Activated CD4-positive, alpha-beta T cell treated with anti-CD3 and anti-CD28 coated beads, Interleukin-2, amount 50 U/mL, for 48 hours (primary cell): ENCODE measurements at regions not wholly inside any gene's neighbourhood (a gene's known extent, or its start where the extent isn't known, plus 50 kb on each side); places are given as distances from the start of the nearest gene placed in this dataset.

Source experiments
- DNase-seq, 2 experiments: peaks; one replicate each; pipeline ENCODE4 v3.0.0-alpha.2; 2020

DNA sequence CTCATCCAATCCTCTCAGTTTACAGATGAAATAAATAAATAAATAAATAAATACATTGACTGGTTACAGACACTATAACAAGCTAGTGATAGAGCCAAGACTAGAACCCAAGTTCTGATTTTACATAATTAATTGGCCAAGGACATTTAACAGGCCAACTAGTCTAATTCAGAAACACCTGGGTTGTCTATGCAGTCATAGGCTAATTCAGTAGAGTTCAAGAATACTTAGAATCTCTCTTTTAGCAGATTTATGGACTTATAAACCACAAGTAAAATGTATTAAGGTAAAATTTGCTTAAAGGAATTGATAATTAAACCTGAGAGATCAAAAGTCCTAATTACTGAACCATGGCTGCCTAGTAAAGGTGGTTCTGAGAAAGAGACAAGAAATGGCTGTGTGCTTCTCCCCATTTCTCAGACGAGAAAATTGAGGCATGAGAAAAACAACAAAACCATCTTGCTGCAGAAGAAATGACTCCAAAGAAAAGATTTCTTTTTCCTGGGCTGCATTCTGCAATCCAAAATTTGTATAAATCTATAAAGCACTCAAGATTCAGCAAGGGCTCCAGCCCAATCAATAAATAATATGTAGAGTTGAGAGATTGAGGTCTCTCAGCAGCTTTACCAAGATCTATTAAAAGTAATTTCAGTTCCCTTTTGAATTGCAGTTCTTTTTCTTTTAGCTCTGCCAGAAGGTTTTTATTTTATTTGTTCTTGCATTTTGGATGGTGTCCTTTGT lies 98.3 kb downstream of the DUSP10 start:
- DNase-seq = no peak

DNA sequence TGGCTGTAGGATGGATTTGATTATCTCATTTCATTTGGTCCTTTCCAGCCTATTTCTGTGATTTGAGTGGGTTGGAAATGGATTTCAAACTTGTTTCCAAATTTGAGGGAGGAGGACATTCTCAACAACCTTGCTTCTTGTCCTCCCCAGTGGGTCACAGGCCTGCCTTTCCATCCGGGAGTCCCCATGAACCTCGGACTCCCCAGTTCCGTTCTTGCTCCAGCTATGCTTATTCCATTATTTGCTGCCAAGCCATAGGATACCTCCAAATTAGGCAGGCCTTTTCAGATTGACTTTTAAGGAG lies 97.8 kb downstream of the DUSP10 start:
- DNase-seq = no peak

DNA sequence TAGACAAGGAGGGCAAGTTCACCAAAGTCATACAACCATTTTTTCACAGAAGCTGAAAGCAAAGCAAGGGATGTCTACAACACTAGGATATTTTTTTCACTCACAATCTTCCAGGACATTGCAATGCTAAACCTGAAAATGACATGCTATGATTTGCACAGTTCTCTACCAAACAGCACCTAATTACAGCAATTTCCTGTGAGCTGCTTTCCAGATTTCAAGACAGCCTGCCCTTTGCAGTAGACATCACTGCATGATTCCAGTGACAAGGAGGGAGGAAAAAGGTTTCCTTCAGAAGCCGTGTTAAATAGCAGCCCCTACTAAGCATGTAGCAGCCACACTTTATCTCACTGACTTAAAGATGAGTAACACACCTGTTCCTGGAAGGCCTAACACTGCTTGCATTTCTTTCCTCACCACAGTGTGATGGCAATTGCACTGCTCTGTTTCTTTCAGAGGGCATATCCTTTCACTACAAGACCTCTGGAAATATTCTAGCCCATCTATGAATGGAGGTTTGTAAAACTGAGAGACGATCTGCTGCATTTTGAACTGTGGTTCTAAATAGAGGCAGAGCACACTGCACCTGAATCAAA lies 97.1 kb downstream of the DUSP10 start:
- no peak for DNase-seq

DNA sequence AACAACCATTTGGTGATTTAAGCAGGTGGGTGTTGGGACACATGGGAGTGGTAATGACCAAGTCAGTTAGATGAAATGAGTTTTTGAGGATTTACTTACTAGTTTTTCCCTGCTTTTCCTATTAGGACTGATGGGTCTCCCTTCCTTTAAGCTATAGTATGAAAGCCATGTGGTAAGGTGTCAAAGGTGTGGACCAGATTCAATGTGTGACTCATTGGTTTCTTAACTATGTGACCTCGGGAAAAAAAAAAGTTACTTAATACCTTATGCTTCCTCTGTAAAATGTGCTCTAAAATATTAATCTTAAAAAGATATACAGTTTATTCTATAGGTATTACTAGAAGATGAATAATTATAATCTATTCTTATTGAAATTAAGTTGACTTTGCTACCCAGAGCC lies 93.7 kb downstream of the DUSP10 start:
- DNase-seq = no peak
